GM12801 (cell line): ENCODE measurements at regions not wholly inside any gene's neighbourhood (a gene's known extent, or its start where the extent isn't known, plus 50 kb on each side); places are given as distances from the start of the nearest gene placed in this dataset.

Experiments used
- CTCF ChIP-seq: IDR thresholded peaks from one replicate; pipeline ENCODE4 v1.5.1; 2011; ENCODE audit warnings: control low read depth; ENCODE audit not compliant: insufficient read length; ENCODE audit errors: extremely low read depth

- TF ChIP-seq CTCF = no peak
Observed at GRCh38 chr11:37230865-37231264, 632.8 kb upstream of the RAG2 start.

- no peak for TF ChIP-seq CTCF
Observed at GRCh38 chr11:37223962-37224361, 625.9 kb upstream of the RAG2 start.

- no peak for TF ChIP-seq CTCF
Observed at GRCh38 chr11:37203006-37203405, 605.0 kb upstream of the RAG2 start.

GRCh38 chr11:37199082-37199481, 601.0 kb upstream of the RAG2 start:
- no peak for TF ChIP-seq CTCF

- no peak for TF ChIP-seq CTCF
Observed at GRCh38 chr11:37184326-37184725, 586.3 kb upstream of the RAG2 start.

GRCh38 chr11:37182031-37182430, 584.0 kb upstream of the RAG2 start:
- TF ChIP-seq CTCF = no peak

- TF ChIP-seq CTCF = no peak
Observed at GRCh38 chr11:37177721-37178120, 579.7 kb upstream of the RAG2 start.

GRCh38 chr11:37171451-37171850, 573.4 kb upstream of the RAG2 start:
- TF ChIP-seq CTCF = no peak
